Gastroesophageal sphincter (tissue), 4 donors: ENCODE measurements at regions not wholly inside any gene's neighbourhood (a gene's known extent, or its start where the extent isn't known, plus 50 kb on each side); places are given as distances from the start of the nearest gene placed in this dataset.

Experiments used
- ATAC-seq: fragments of 150-250 bp; one replicate; pipeline ENCODE4 v1.9.1; 2016; ENCODE audit warnings: mild to moderate bottlenecking, moderate library complexity
- H3K27ac ChIP-seq, 4 donors: fragments of 200-600 bp; sonication (generic) in 3 of 4; 1 replicate in 3 of 4; 2 replicates in 1 of 4; pipeline ENCODE4 v1.5.1; 2016 to 2019
- H3K27me3 ChIP-seq: fragments of 200-600 bp; sonication (generic); one replicate; pipeline ENCODE4 v1.5.1; 2019
- H3K36me3 ChIP-seq, 2 donors: fragments of 200-600 bp; sonication (generic); one replicate each; pipeline ENCODE4 v1.5.1; 2019; ENCODE audit warnings: control low read depth in 1 of 2
- H3K4me1 ChIP-seq, 3 donors: fragments of 200-600 bp; sonication (generic); 1 replicate in 2 of 3; 2 replicates in 1 of 3; pipeline ENCODE4 v1.5.1; 2016 to 2019; ENCODE audit warnings: control low read depth in 2 of 3
- H3K4me3 ChIP-seq, 2 donors: fragments of 200-600 bp; sonication (generic); one replicate each; pipeline ENCODE4 v1.5.1; 2019; ENCODE audit warnings: mild to moderate bottlenecking in 1 of 2, moderate library complexity in 1 of 2
- H3K9me3 ChIP-seq, 3 donors: fragments of 200-600 bp; sonication (generic); one replicate each; pipeline ENCODE4 v1.5.1; 2017 to 2019; ENCODE audit warnings: control low read depth in 2 of 3
- EP300 ChIP-seq: sonication (generic); formaldehyde crosslinking; IDR thresholded peaks from one replicate; pipeline ENCODE4 v1.6.1; 2017; ENCODE audit warnings: antibody characterized with exemption, mild to moderate bottlenecking
- POLR2A ChIP-seq, 2 donors: fragments of 450-650 bp; IDR thresholded peaks; one replicate each; pipeline ENCODE4 v1.6.1; 2017; ENCODE audit warnings: antibody characterized with exemption in 2 of 2, mild to moderate bottlenecking in 2 of 2, moderate library complexity in 1 of 2
- POLR2AphosphoS5 ChIP-seq: sonication (generic); formaldehyde crosslinking; IDR thresholded peaks from one replicate; pipeline ENCODE4 v1.6.1; 2017; ENCODE audit warnings: antibody characterized with exemption
- WGBS, 2 donors: methylation state at CpG; one replicate each; pipeline ENCODE4 v1.1.5; 2018; ENCODE audit warnings: low coverage in 1 of 2; 5-methylcytosine and 5-hydroxymethylcytosine counted together
- TF ChIP-seq, protein P1 (sequence below), 4 experiments: fragments of 200-600 bp in 2 of 4; fragments of 450-650 bp in 2 of 4; sonication (generic) in 1 of 4; IDR thresholded peaks; one replicate each; pipeline ENCODE4 v1.5.1; 2017 to 2019; ENCODE audit warnings: antibody characterized with exemption in 4 of 4, mild to moderate bottlenecking in 2 of 4, moderate library complexity in 2 of 4

GRCh38 chr6:148086843-148087242, 255.8 kb upstream of the SASH1 start:
- 97 to 100% methylated on average over 1 to 3 of the region's 3 CpGs for WGBS, 2 donors
- TF ChIP-seq POLR2A (IDR thresholded peaks at IDR 0.05) (no peak), POLR2AphosphoS5 (no peak), EP300 (no peak)
- TF ChIP-seq, protein P1, sequence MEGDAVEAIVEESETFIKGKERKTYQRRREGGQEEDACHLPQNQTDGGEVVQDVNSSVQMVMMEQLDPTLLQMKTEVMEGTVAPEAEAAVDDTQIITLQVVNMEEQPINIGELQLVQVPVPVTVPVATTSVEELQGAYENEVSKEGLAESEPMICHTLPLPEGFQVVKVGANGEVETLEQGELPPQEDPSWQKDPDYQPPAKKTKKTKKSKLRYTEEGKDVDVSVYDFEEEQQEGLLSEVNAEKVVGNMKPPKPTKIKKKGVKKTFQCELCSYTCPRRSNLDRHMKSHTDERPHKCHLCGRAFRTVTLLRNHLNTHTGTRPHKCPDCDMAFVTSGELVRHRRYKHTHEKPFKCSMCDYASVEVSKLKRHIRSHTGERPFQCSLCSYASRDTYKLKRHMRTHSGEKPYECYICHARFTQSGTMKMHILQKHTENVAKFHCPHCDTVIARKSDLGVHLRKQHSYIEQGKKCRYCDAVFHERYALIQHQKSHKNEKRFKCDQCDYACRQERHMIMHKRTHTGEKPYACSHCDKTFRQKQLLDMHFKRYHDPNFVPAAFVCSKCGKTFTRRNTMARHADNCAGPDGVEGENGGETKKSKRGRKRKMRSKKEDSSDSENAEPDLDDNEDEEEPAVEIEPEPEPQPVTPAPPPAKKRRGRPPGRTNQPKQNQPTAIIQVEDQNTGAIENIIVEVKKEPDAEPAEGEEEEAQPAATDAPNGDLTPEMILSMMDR (IDR thresholded peaks at IDR 0.05) = no peak
- Histone ChIP-seq H3K27ac (no peak overlapping the region), H3K36me3 (no peaks in the 10 kb centered on the region), H3K27me3 (no peaks in the 10 kb centered on the region), H3K4me1 (no peaks in the 10 kb centered on the region), H3K9me3 (peaks cover 0 to 18% (median 0%) of the 10 kb centered on the region in 3 donors), H3K4me3 (no peak overlapping the region)
- no peak for ATAC-seq

DNA sequence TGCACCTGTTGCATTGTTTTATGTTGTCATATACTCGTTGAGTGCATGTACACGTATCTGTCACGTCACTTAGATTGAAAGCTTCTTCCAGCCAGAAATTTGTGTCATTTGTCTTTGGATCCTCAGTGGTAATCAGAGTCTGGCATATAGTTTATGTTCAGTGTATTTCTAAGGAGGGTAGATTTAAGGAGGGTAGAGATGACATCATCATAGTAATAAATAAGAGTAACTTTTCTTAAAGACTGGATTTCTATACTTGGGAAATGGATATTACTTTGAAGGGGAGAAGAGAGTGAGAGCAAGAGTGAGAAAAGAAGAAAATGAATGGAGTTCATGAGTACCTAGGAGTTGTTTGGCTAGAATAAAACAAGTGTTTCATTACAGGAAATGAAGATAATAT, 255.0 kb upstream of the SASH1 start:
- TF ChIP-seq POLR2A (IDR thresholded peaks at IDR 0.05) (no peak), EP300 (no peak), POLR2AphosphoS5 (no peak)
- TF ChIP-seq, protein P1 (IDR thresholded peaks at IDR 0.05) = no peak
- no peaks in the 10 kb centered on the region for H3K27me3 ChIP-seq
- no peak for ATAC-seq
- 86 to 96% methylated on average over 3 of the region's 3 CpGs for whole genome bisulfite sequencing, 2 donors
- H3K4me3 ChIP-seq = no peak overlapping the region
- H3K27ac ChIP-seq = no peak overlapping the region
- peaks cover 0 to 21% (median 0%) of the 10 kb centered on the region in 3 donors for H3K9me3 ChIP-seq
- H3K4me1 ChIP-seq = no peaks in the 10 kb centered on the region
- no peaks in the 10 kb centered on the region for H3K36me3 ChIP-seq

GRCh38 chr6:148090326-148090725, 252.3 kb upstream of the SASH1 start:
- Histone ChIP-seq H3K27me3 (no peaks in the 10 kb centered on the region), H3K9me3 (peaks cover 0 to 23% (median 0%) of the 10 kb centered on the region in 3 donors), H3K4me3 (no peak overlapping the region), H3K27ac (no peak overlapping the region), H3K4me1 (no peaks in the 10 kb centered on the region), H3K36me3 (no peaks in the 10 kb centered on the region)
- 73 to 80% methylated on average over 2 of the region's 2 CpGs for WGBS, 2 donors
- ATAC-seq = no peak
- TF ChIP-seq, protein P1 (IDR thresholded peaks at IDR 0.05) = no peak
- TF ChIP-seq EP300 = no peak
- TF ChIP-seq POLR2A (IDR thresholded peaks at IDR 0.05) = no peak
- TF ChIP-seq POLR2AphosphoS5 = no peak

GRCh38 chr6:148091394-148091793, 251.2 kb upstream of the SASH1 start:
- no peaks in the 10 kb centered on the region for H3K4me1 ChIP-seq
- ATAC-seq = no peak
- no peaks in the 10 kb centered on the region for H3K36me3 ChIP-seq
- H3K27ac ChIP-seq = no peak overlapping the region
- H3K27me3 ChIP-seq = no peaks in the 10 kb centered on the region
- no peak for TF ChIP-seq EP300
- TF ChIP-seq, protein P1 (IDR thresholded peaks at IDR 0.05) = no peak
- TF ChIP-seq POLR2AphosphoS5 = no peak
- TF ChIP-seq POLR2A (IDR thresholded peaks at IDR 0.05) = no peak
- H3K9me3 ChIP-seq = peaks cover 0 to 23% (median 0%) of the 10 kb centered on the region in 3 donors
- H3K4me3 ChIP-seq = no peak overlapping the region

DNA sequence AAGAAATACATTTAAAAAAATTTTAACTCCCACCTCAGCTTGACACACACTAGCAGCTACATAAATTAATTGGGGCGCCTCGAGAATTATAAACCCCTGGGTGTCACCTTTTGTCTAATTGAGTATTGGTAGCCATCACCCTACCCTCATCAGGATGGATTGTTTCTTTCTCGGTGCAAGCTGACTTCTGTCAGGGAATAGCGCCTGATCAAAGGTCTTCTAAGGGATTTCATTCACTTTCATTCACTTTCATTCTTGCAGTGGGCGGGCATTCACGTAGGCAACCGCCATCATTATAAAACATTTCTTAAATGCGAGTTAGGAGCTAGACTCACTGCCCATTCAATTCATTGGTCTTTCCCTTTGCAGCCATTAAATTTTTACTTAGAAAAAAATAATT, 239.2 kb upstream of the SASH1 start:
- H3K36me3 ChIP-seq = no peaks in the 10 kb centered on the region
- no peak overlapping the region for H3K27ac ChIP-seq
- TF ChIP-seq POLR2A (IDR thresholded peaks at IDR 0.05) (no peak), EP300 (no peak), POLR2AphosphoS5 (no peak)
- TF ChIP-seq, protein P1 (IDR thresholded peaks at IDR 0.05) = no peak
- no peaks in the 10 kb centered on the region for H3K4me1 ChIP-seq
- no peaks in the 10 kb centered on the region for H3K27me3 ChIP-seq
- WGBS, 2 donors = 83% methylated on average over 3 to 5 of the region's 8 CpGs
- H3K9me3 ChIP-seq = no peaks in the 10 kb centered on the region
- no peak overlapping the region for H3K4me3 ChIP-seq
- no peak for ATAC-seq
